Spleen (tissue), 11 donors: ENCODE measurements at regions not wholly inside any gene's neighbourhood (a gene's known extent, or its start where the extent isn't known, plus 50 kb on each side); places are given as distances from the start of the nearest gene placed in this dataset.

Experiments used
- DNase-seq: peaks from one replicate; pipeline ENCODE4 v3.0.0-alpha.2; 2020
- H3K27ac ChIP-seq, 8 donors: fragments of 200-600 bp; sonication (generic) in 7 of 8; 1 replicate in 4 of 8; 2 replicates in 4 of 8; pipeline versions ENCODE4 v1.5.0 to v1.8.0; 2016 to 2021; ENCODE audit warnings: inconsistent platforms in 4 of 8, mild to moderate bottlenecking in 4 of 8, moderate library complexity in 1 of 8
- H3K27me3 ChIP-seq, 7 donors: fragments of 200-600 bp; sonication (generic) in 6 of 7; replicated peaks in 1 of 7; 1 replicate in 4 of 7; 2 replicates in 3 of 7; pipeline versions ENCODE4 v1.5.0 to v1.8.0; 2016 to 2021; ENCODE audit warnings: inconsistent platforms in 3 of 7, mild to moderate bottlenecking in 1 of 7
- H3K36me3 ChIP-seq, 6 donors: fragments of 200-600 bp; sonication (generic) in 5 of 6; 1 replicate in 4 of 6; 2 replicates in 2 of 6; pipeline versions ENCODE4 v1.5.0 to v1.8.0; 2016 to 2021; ENCODE audit warnings: inconsistent platforms in 2 of 6
- H3K4me1 ChIP-seq, 6 donors: fragments of 200-600 bp; sonication (generic) in 5 of 6; 1 replicate in 3 of 6; 2 replicates in 3 of 6; pipeline versions ENCODE4 v1.5.0 to v1.8.0; 2016 to 2021; ENCODE audit warnings: inconsistent platforms in 3 of 6
- H3K4me3 ChIP-seq, 8 donors: fragments of 200-600 bp; sonication (generic) in 7 of 8; 1 replicate in 4 of 8; 2 replicates in 4 of 8; pipeline versions ENCODE4 v1.5.0 to v1.8.0; 2016 to 2021; ENCODE audit warnings: inconsistent platforms in 4 of 8, mild to moderate bottlenecking in 4 of 8, moderate library complexity in 2 of 8
- H3K9me3 ChIP-seq, 8 donors: fragments of 200-600 bp; sonication (generic) in 7 of 8; 1 replicate in 4 of 8; 2 replicates in 4 of 8; pipeline versions ENCODE4 v1.5.0 to v1.8.0; 2016 to 2021; ENCODE audit warnings: inconsistent platforms in 4 of 8
- POLR2A ChIP-seq, 3 donors: fragments of 450-650 bp; IDR thresholded peaks; one replicate each; pipeline ENCODE4 v1.5.1; 2017; ENCODE audit warnings: antibody characterized with exemption in 3 of 3, mild to moderate bottlenecking in 1 of 3
- POLR2AphosphoS5 ChIP-seq, 3 donors: sonication (generic); formaldehyde crosslinking; IDR thresholded peaks; one replicate each; pipeline ENCODE4 v1.5.1; 2017; ENCODE audit warnings: antibody characterized with exemption in 3 of 3
- WGBS, 5 donors: extraction: QIAGEN DNeasy Blood & Tissue Kit in 3 of 5; methylation state at CpG; one replicate each; pipeline versions ENCODE4 v1.1.5 to v1.1.7; 2013 to 2018; 5-methylcytosine and 5-hydroxymethylcytosine counted together
- intact Hi-C: fragments of 100-400 bp; cut with DNase I; formaldehyde crosslinking; loops from one replicate; pipeline ENCODE4 v1.15.0; 2023; ENCODE audit warnings: low total_unique reads
- TF ChIP-seq, protein P1 (sequence below), 11 experiments: fragments of 200-600 bp in 7 of 11; fragments of 450-650 bp in 4 of 11; sonication (generic) in 4 of 11; IDR thresholded peaks in 8 of 11; conservative IDR thresholded peaks in 3 of 11; 1 replicate in 7 of 11; 2 replicates in 4 of 11; pipeline versions ENCODE4 v1.4.0 to v1.8.0; 2016 to 2021; ENCODE audit warnings: antibody characterized with exemption in 11 of 11, inconsistent platforms in 4 of 11, mild to moderate bottlenecking in 1 of 11
- donor health status: healthy with polysubstance abuse.
- donor health status: DM: no; HTN: no; CAD: no; lungs with moderate emphysema.
- donor health status: DM: no; HTN: no; CAD: no.
- donor health status: Bipolar disorder and iron deficiency.
- donor health status: healthy.
- donor health status: DM: no; HTN: no; CAD: no.
- donor health status: DM: yes; HTN: yes; CAD: no.

- no peak for DNase-seq
Observed at GRCh38 chrX:41025926-41026701, 59.1 kb upstream of the USP9X start.

DNA sequence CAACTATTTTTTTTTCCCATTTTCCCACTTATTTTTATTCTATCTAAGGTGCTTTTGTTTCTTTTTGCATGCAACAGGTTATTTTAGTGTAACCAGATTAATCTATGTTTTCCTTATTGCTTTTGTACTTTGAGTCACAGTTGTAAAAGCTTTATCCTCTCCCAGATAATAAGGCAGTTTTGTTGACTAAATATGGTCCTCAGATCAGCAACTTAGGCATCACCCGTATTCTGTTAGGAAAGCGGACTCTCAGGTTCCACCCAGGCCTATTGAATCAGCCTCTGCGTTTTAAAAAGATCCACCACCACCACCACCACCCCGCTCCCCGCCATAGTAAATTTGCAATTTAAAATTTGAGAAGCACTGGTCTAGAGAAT lies 58.6 kb upstream of the USP9X start:
- WGBS, 5 donors: 46 to 95% (median 89%) methylated on average over 5 of the region's 5 CpGs
- Histone ChIP-seq H3K4me3 (no peak overlapping the region), H3K27ac (no peak overlapping the region), H3K36me3 (no peaks in the 10 kb centered on the region), H3K27me3 (peaks cover 0 to 18% (median 0%) of the 10 kb centered on the region in 7 donors), H3K9me3 (peaks cover 0 to 4% (median 0%) of the 10 kb centered on the region in 8 donors), H3K4me1 (no peaks in the 10 kb centered on the region)
- no peak for TF ChIP-seq POLR2A (IDR thresholded peaks at IDR 0.05)
- TF ChIP-seq, protein P1, sequence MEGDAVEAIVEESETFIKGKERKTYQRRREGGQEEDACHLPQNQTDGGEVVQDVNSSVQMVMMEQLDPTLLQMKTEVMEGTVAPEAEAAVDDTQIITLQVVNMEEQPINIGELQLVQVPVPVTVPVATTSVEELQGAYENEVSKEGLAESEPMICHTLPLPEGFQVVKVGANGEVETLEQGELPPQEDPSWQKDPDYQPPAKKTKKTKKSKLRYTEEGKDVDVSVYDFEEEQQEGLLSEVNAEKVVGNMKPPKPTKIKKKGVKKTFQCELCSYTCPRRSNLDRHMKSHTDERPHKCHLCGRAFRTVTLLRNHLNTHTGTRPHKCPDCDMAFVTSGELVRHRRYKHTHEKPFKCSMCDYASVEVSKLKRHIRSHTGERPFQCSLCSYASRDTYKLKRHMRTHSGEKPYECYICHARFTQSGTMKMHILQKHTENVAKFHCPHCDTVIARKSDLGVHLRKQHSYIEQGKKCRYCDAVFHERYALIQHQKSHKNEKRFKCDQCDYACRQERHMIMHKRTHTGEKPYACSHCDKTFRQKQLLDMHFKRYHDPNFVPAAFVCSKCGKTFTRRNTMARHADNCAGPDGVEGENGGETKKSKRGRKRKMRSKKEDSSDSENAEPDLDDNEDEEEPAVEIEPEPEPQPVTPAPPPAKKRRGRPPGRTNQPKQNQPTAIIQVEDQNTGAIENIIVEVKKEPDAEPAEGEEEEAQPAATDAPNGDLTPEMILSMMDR (IDR thresholded peaks at IDR 0.05 in 8 of 11, conservative IDR thresholded peaks at IDR 0.05 in 3 of 11): no peak
- TF ChIP-seq POLR2AphosphoS5 (IDR thresholded peaks at IDR 0.05): no peak
- intact Hi-C loops: no loop called here
- DNase-seq: no peak

More at GRCh38 chrX:41025926-41026701, 59.1 kb upstream of the USP9X start:
- intact Hi-C loops: no loop called here
- Histone ChIP-seq H3K9me3 (peaks cover 0 to 4% (median 0%) of the 10 kb centered on the region in 8 donors), H3K27me3 (peaks cover 0 to 18% (median 0%) of the 10 kb centered on the region in 7 donors), H3K36me3 (no peaks in the 10 kb centered on the region), H3K27ac (no peak overlapping the region), H3K4me1 (no peaks in the 10 kb centered on the region), H3K4me3 (no peak overlapping the region)
- TF ChIP-seq POLR2AphosphoS5 (IDR thresholded peaks at IDR 0.05) (no peak), POLR2A (IDR thresholded peaks at IDR 0.05) (no peak)
- TF ChIP-seq, protein P1 (IDR thresholded peaks at IDR 0.05 in 8 of 11, conservative IDR thresholded peaks at IDR 0.05 in 3 of 11): no peak
- 44 to 84% (median 72%) methylated on average over 13 of the region's 13 CpGs for WGBS, 5 donors

DNA sequence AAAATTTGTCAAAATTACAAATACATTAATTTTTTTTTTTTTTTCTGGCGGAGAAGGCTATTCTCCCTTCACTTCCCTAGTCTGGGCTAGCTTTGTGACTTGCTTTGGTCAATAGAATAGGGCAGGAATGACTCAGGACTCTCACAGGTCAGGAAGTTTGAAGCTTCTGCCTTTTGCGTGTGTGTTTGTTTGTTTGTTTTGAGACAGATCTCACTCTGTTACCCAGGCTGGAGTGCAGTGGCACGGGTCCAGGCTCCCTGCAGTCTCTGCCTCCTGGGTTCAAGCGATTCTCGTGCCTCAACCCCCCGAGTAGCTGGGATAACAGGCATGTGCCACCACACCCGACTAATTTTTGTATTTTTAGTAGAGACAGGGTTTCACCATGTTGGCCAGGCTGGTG lies 55.9 kb upstream of the USP9X start:
- H3K36me3 ChIP-seq: no peaks in the 10 kb centered on the region
- H3K4me1 ChIP-seq: no peaks in the 10 kb centered on the region
- peaks cover 0 to 18% (median 0%) of the 10 kb centered on the region in 7 donors for H3K27me3 ChIP-seq
- 71 to 95% (median 77%) methylated on average over 2 to 7 of the region's 7 CpGs for WGBS, 5 donors
- no peak overlapping the region for H3K27ac ChIP-seq
- intact Hi-C loops: no loop called here
- H3K9me3 ChIP-seq: peaks cover 0 to under 1% (median 0%) of the 10 kb centered on the region in 8 donors
- DNase-seq: no peak
- TF ChIP-seq, protein P1 (IDR thresholded peaks at IDR 0.05 in 8 of 11, conservative IDR thresholded peaks at IDR 0.05 in 3 of 11): no peak
- TF ChIP-seq POLR2A (IDR thresholded peaks at IDR 0.05) (no peak), POLR2AphosphoS5 (IDR thresholded peaks at IDR 0.05) (no peak)
- H3K4me3 ChIP-seq: no peak overlapping the region

- H3K4me1 ChIP-seq: no peaks in the 10 kb centered on the region
- no peak overlapping the region for H3K4me3 ChIP-seq
- TF ChIP-seq POLR2A (IDR thresholded peaks at IDR 0.05): no peak
- TF ChIP-seq, protein P1 (IDR thresholded peaks at IDR 0.05 in 8 of 11, conservative IDR thresholded peaks at IDR 0.05 in 3 of 11): no peak
- TF ChIP-seq POLR2AphosphoS5 (IDR thresholded peaks at IDR 0.05): no peak
- H3K36me3 ChIP-seq: no peaks in the 10 kb centered on the region
- intact Hi-C loops: no loop called here
- WGBS, 5 donors: 93 to 96% (median 95%) methylated on average over 13 of the region's 13 CpGs
- H3K9me3 ChIP-seq: peaks cover 0 to 4% (median 0%) of the 10 kb centered on the region in 8 donors
- no peak for DNase-seq
- H3K27me3 ChIP-seq: peaks cover 0 to 13% (median 0%) of the 10 kb centered on the region in 7 donors
- H3K27ac ChIP-seq: no peak overlapping the region
Observed at GRCh38 chrX:41031256-41031967, 53.8 kb upstream of the USP9X start.
